Memory B cell (primary cell): ENCODE measurements at regions not wholly inside any gene's neighbourhood (a gene's known extent, or its start where the extent isn't known, plus 50 kb on each side); places are given as distances from the start of the nearest gene placed in this dataset.
"Not testable (repeated sequence)": the region's sequence is repeated elsewhere in the genome, so short reads cannot be mapped to it uniquely, and the experiment has no call there.

Experiments used
- ATAC-seq: fragments of 150-1000 bp; cut with Tn5 transposase; 2 replicates; pipeline ENCODE4 v1.10.0; 2021; ENCODE audit warnings: low read depth, mild to moderate bottlenecking, moderate library complexity
- DNase-seq, 2 donors: peaks; one replicate each; pipeline ENCODE4 v3.0.0; 2022; ENCODE audit warnings: low spot score in 2 of 2
- H3K27ac Mint-ChIP-seq: one replicate; pipeline ENCODE4 v1.8.0; 2022; ENCODE audit warnings: mild to moderate bottlenecking, moderate library complexity, mixed read lengths
- H3K27me3 Mint-ChIP-seq: one replicate; pipeline ENCODE4 v1.8.0; 2022; ENCODE audit warnings: mixed read lengths
- H3K36me3 Mint-ChIP-seq: one replicate; pipeline ENCODE4 v1.8.0; 2022; ENCODE audit warnings: mild to moderate bottlenecking, mixed read lengths
- H3K4me1 Mint-ChIP-seq: one replicate; pipeline ENCODE4 v1.8.0; 2022; ENCODE audit warnings: mixed read lengths
- H3K4me3 Mint-ChIP-seq: one replicate; pipeline ENCODE4 v1.8.0; 2022; ENCODE audit warnings: mild to moderate bottlenecking, moderate library complexity, mixed read lengths
- H3K9me3 Mint-ChIP-seq: one replicate; pipeline ENCODE4 v1.8.0; 2022; ENCODE audit warnings: mixed read lengths

DNA sequence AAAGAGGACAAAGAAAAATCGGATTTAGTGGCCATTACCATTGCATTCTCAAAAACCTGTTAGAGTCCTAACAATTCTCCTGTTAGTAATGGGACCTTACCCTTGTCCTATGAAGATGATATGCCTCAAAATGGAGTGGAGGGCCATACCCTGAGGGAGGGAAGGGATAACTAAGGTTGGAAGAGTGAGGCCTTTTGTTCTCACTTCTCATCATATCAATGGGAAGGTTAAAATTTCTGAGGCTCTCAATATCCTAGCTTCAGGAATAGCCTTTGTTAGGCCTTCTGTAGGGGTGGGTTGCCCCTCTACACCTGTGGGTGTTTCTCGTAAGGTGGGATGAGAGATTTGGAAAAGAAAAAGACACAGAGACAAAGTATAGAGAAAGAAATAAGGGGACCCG lies 109.4 kb upstream of the SGIP1 start:
- not testable (repeated sequence) for H3K9me3 Mint-ChIP-seq, H3K27me3 Mint-ChIP-seq, H3K27ac Mint-ChIP-seq, H3K4me1 Mint-ChIP-seq, H3K36me3 Mint-ChIP-seq, ATAC-seq, DNase-seq, H3K4me3 Mint-ChIP-seq

- Mint-ChIP-seq H3K4me3 (no peak overlapping the region), H3K4me1 (peaks cover 7% of the 10 kb centered on the region), H3K27ac (no peak overlapping the region), H3K9me3 (peaks cover 11% of the 10 kb centered on the region), H3K27me3 (no peaks in the 10 kb centered on the region), H3K36me3 (peaks cover 10% of the 10 kb centered on the region)
- ATAC-seq (no peak), DNase-seq (no peak)
Observed at GRCh38 chr1:66426239-66426853, 107.6 kb upstream of the SGIP1 start.

DNA sequence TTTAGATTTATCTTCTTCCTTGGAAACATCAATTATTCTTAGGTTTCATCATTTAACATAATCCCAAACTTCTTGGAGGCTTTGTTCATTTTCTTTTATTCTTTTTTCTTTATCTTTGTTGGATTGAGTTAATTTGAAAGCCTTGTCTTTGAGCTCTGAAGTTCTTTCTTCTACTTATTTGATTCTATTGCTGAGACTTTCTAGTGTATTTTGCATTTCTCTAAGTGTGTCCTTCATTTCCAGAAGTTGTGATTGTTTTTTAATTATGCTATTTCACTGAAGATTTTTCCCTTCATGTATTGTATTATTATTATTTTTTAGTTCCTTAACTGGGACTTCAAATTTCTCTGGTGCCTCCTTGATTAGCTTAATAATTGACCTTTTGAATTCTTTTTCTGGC lies 103.1 kb upstream of the SGIP1 start:
- Mint-ChIP-seq H3K36me3 (peaks cover 13% of the 10 kb centered on the region), H3K9me3 (peaks cover 21% of the 10 kb centered on the region)
- not testable (repeated sequence) for H3K4me3 Mint-ChIP-seq, H3K4me1 Mint-ChIP-seq, DNase-seq, H3K27ac Mint-ChIP-seq, ATAC-seq, H3K27me3 Mint-ChIP-seq

GRCh38 chr1:66431999-66432398 lies 102.0 kb upstream of the SGIP1 start:
- no peak overlapping the region for H3K27ac Mint-ChIP-seq
- ATAC-seq: no peak
- no peaks in the 10 kb centered on the region for H3K27me3 Mint-ChIP-seq
- DNase-seq: no peak
- H3K36me3 Mint-ChIP-seq: peaks cover 13% of the 10 kb centered on the region
- no peak overlapping the region for H3K4me3 Mint-ChIP-seq
- peaks cover 21% of the 10 kb centered on the region for H3K9me3 Mint-ChIP-seq
- peaks cover 8% of the 10 kb centered on the region for H3K4me1 Mint-ChIP-seq

DNA sequence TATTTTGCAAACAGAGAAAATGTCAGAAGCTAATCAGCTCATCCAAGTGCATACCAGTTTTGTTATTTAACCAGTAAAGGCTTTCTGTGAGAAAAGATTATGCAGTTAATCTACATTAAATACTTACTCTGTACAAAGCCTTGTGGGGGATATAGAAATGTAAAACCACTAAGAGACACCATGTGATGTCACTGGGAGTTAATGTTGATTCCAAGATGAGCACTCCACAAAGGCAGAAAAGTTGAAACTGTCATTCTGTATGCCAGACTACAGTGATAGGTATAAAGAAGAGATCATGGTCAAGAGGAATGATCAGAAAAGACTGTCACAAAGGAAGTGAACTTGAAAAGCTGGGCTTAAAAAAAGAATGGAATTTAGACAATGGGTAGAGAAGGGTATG lies 100.3 kb upstream of the SGIP1 start:
- DNase-seq (no peak), ATAC-seq (no peak)
- Mint-ChIP-seq H3K9me3 (peaks cover 21% of the 10 kb centered on the region), H3K27ac (no peak overlapping the region), H3K27me3 (no peaks in the 10 kb centered on the region), H3K4me1 (peaks cover 9% of the 10 kb centered on the region), H3K36me3 (peaks cover 13% of the 10 kb centered on the region), H3K4me3 (no peak overlapping the region)

- no peak for ATAC-seq
- H3K4me3 Mint-ChIP-seq: no peak overlapping the region
- no peaks in the 10 kb centered on the region for H3K27me3 Mint-ChIP-seq
- peaks cover 19% of the 10 kb centered on the region for H3K9me3 Mint-ChIP-seq
- peaks cover 14% of the 10 kb centered on the region for H3K4me1 Mint-ChIP-seq
- no peak overlapping the region for H3K27ac Mint-ChIP-seq
- peaks cover 12% of the 10 kb centered on the region for H3K36me3 Mint-ChIP-seq
- DNase-seq: no peak
Observed at GRCh38 chr1:66434096-66434495, 99.9 kb upstream of the SGIP1 start.

- Mint-ChIP-seq H3K4me3 (no peak overlapping the region), H3K27ac (no peak overlapping the region), H3K9me3 (peaks cover 12% of the 10 kb centered on the region), H3K27me3 (no peaks in the 10 kb centered on the region), H3K4me1 (peaks cover 19% of the 10 kb centered on the region), H3K36me3 (peaks cover 6% of the 10 kb centered on the region)
- ATAC-seq: no peak
- no peak for DNase-seq
Observed at GRCh38 chr1:66435541-66435940, 98.4 kb upstream of the SGIP1 start.

DNA sequence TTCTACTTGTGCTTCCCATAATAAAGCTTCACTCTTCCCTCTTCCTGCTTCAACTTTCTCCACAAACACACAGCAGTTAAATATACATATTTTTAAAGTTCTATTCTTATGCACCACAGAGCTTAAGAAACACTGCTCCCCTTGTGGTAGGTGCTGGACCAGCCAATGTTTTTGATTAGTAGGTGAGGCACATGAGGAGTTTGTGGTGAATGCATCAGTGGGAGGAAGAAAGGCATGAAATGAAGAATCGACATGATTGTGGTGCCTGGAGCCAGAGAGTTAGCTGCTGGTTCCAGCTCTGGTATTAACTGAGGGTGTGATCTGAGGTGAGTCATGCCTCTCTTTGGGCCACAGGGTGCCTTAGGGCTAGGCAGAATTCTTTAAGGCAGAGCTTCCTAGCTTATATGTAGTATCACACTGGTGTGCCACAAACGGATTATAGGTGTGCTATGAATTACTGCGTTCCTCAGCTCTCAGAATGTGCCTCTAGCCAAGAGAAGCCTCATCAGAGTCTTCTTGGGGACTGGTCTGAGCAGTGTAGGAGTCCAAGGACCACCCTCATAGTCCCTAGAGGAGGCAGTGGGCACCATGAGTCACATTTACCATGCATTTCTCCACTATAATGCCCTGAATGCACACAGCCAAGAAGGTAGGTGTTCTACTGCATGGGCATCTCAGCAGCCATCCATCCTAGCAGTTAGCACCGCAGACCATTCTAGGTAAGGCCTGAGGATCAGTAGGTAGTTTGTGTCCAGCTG lies 97.4 kb upstream of the SGIP1 start:
- H3K36me3 Mint-ChIP-seq: peaks cover 2% of the 10 kb centered on the region
- DNase-seq (no peak), ATAC-seq (peak; percentile 74)
- H3K9me3 Mint-ChIP-seq: peaks cover 8% of the 10 kb centered on the region
- no peak overlapping the region for H3K4me3 Mint-ChIP-seq
- peaks cover 19% of the 10 kb centered on the region for H3K4me1 Mint-ChIP-seq
- no peak overlapping the region for H3K27ac Mint-ChIP-seq
- H3K27me3 Mint-ChIP-seq: no peaks in the 10 kb centered on the region

DNA sequence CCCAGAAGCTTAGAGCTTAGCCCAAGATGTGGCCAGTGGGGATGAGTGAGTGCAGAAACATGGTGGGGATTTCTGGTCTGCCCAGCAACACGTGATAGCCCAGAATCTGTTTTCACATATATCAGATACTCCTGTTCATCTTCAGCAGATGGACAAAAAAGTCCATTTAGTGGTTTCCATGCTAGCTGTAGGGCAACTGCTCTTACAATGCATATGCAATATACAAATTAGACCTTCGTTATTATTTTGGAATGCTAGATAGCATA lies 96.9 kb upstream of the SGIP1 start:
- DNase-seq (no peak), ATAC-seq (no peak)
- Mint-ChIP-seq H3K27ac (no peak overlapping the region), H3K9me3 (peaks cover 6% of the 10 kb centered on the region), H3K27me3 (no peaks in the 10 kb centered on the region), H3K4me3 (no peak overlapping the region), H3K4me1 (peaks cover 19% of the 10 kb centered on the region), H3K36me3 (peaks cover 2% of the 10 kb centered on the region)

DNA sequence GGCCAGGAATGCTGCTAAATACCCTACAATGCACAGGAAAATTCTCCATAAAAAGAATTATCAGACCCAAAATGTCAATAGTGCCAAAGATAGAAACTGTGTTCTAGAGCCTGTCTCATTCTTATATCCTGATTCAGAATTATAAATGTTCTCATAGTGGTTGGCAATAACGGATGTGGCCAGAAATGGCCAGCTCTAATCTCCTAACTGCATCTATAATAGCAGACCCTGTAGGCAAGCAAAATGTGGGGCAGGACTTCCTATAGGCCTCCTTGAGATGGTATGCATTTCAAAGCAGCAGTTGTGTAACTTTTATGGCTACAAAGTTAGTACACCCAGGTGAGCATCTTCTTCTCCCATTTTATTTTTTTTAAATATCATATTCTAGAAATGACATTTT lies 95.9 kb upstream of the SGIP1 start:
- Mint-ChIP-seq H3K4me1 (peaks cover 19% of the 10 kb centered on the region), H3K27me3 (no peaks in the 10 kb centered on the region), H3K36me3 (no peaks in the 10 kb centered on the region), H3K9me3 (no peaks in the 10 kb centered on the region), H3K27ac (peak overlapping the region; percentile 17), H3K4me3 (no peak overlapping the region)
- no peak for DNase-seq
- no peak for ATAC-seq

- no peaks in the 10 kb centered on the region for H3K27me3 Mint-ChIP-seq
- ATAC-seq (no peak), DNase-seq (no peak)
- H3K4me3 Mint-ChIP-seq: no peak overlapping the region
- H3K36me3 Mint-ChIP-seq: no peaks in the 10 kb centered on the region
- peaks cover 21% of the 10 kb centered on the region for H3K4me1 Mint-ChIP-seq
- peak overlapping the region; percentile 78 for H3K27ac Mint-ChIP-seq
- H3K9me3 Mint-ChIP-seq: no peaks in the 10 kb centered on the region
Observed at GRCh38 chr1:66438501-66438900, 95.5 kb upstream of the SGIP1 start.

GRCh38 chr1:66439031-66439740 lies 94.8 kb upstream of the SGIP1 start:
- Mint-ChIP-seq H3K4me3 (no peak overlapping the region), H3K4me1 (peaks cover 24% of the 10 kb centered on the region), H3K27me3 (no peaks in the 10 kb centered on the region), H3K36me3 (no peaks in the 10 kb centered on the region), H3K27ac (peak overlapping the region; percentile 78), H3K9me3 (no peaks in the 10 kb centered on the region)
- ATAC-seq (peak; percentile 83), DNase-seq (no peak)

GRCh38 chr1:66443793-66444192 lies 90.2 kb upstream of the SGIP1 start:
- Mint-ChIP-seq H3K4me3 (no peak overlapping the region), H3K27ac (peak overlapping the region; percentile 11)

GRCh38 chr1:66444438-66445265 lies 89.3 kb upstream of the SGIP1 start:
- Mint-ChIP-seq H3K4me3 (peak overlapping the region; percentile 56), H3K36me3 (no peaks in the 10 kb centered on the region), H3K9me3 (no peaks in the 10 kb centered on the region)

More at GRCh38 chr1:66443793-66444192, 90.2 kb upstream of the SGIP1 start:
- peaks cover 1% of the 10 kb centered on the region for H3K27me3 Mint-ChIP-seq
- H3K4me1 Mint-ChIP-seq: peaks cover 30% of the 10 kb centered on the region
- ATAC-seq (no peak), DNase-seq (no peak)
- H3K36me3 Mint-ChIP-seq: no peaks in the 10 kb centered on the region
- H3K9me3 Mint-ChIP-seq: no peaks in the 10 kb centered on the region

More at GRCh38 chr1:66444438-66445265, 89.3 kb upstream of the SGIP1 start:
- peaks cover 25% of the 10 kb centered on the region for H3K4me1 Mint-ChIP-seq
- no peak for ATAC-seq
- peaks cover 1% of the 10 kb centered on the region for H3K27me3 Mint-ChIP-seq
- DNase-seq: no peak
- H3K27ac Mint-ChIP-seq: peak overlapping the region; percentile 93
